Bronchial epithelial cell (primary cell): ENCODE measurements at regions not wholly inside any gene's neighbourhood (a gene's known extent, or its start where the extent isn't known, plus 50 kb on each side); places are given as distances from the start of the nearest gene placed in this dataset.

ENCODE experiments used
- DNase-seq: peaks from one replicate; pipeline ENCODE4 v3.0.0-alpha.2; 2010; ENCODE audit warnings: low read depth
- FAIRE-seq: peaks from 2 replicates; lab custom pipeline; 2011; peaks lifted over from hg19 to GRCh38; lab: Jason Lieb, UNC
- H3K27me3 ChIP-seq: 2 replicates; pipeline ENCODE4 v1.5.1; 2011; ENCODE audit warnings: low read length; ENCODE audit not compliant: control insufficient read depth, insufficient read depth
- H3K36me3 ChIP-seq: 2 replicates; pipeline ENCODE4 v1.5.1; 2011; ENCODE audit warnings: low read length; ENCODE audit not compliant: control insufficient read depth, insufficient read depth
- H3K4me3 ChIP-seq: 2 replicates; pipeline ENCODE4 v1.5.1; 2011; ENCODE audit warnings: mild to moderate bottlenecking, low read depth, low read length, control low read depth
- TF ChIP-seq, protein P1 (sequence below): IDR thresholded peaks from 2 replicates; pipeline ENCODE4 v1.5.1; 2011; ENCODE audit warnings: mild to moderate bottlenecking, moderate library complexity, low read length, control low read depth, inconsistent platforms; ENCODE audit not compliant: insufficient read depth, severe bottlenecking

DNA sequence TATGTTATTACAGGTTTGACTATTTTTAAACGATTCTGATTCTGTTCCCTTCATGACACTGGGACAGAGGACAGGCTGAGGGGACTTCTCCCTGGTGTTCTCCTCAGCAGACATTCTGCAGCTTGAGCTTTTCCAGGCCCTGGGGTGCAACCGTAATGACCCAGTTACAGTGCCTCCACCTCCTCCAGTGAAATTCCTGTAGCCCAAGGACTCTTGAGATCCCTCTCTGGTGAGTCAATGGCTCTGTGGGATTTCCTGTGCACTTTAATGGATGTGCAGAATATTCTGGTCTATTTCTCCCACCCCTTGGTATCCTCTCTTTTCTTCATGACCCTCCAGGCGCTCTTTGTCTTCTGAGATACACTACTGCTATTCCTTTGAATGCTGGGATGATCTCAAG is 319.3 kb downstream of the INHBA start:
- Histone ChIP-seq H3K4me3 (no peak overlapping the region), H3K36me3 (no peaks in the 10 kb centered on the region), H3K27me3 (no peaks in the 10 kb centered on the region)
- TF ChIP-seq, protein P1, sequence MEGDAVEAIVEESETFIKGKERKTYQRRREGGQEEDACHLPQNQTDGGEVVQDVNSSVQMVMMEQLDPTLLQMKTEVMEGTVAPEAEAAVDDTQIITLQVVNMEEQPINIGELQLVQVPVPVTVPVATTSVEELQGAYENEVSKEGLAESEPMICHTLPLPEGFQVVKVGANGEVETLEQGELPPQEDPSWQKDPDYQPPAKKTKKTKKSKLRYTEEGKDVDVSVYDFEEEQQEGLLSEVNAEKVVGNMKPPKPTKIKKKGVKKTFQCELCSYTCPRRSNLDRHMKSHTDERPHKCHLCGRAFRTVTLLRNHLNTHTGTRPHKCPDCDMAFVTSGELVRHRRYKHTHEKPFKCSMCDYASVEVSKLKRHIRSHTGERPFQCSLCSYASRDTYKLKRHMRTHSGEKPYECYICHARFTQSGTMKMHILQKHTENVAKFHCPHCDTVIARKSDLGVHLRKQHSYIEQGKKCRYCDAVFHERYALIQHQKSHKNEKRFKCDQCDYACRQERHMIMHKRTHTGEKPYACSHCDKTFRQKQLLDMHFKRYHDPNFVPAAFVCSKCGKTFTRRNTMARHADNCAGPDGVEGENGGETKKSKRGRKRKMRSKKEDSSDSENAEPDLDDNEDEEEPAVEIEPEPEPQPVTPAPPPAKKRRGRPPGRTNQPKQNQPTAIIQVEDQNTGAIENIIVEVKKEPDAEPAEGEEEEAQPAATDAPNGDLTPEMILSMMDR, result no peak
- DNase-seq, result no peak
- FAIRE-seq, result no peak

DNA sequence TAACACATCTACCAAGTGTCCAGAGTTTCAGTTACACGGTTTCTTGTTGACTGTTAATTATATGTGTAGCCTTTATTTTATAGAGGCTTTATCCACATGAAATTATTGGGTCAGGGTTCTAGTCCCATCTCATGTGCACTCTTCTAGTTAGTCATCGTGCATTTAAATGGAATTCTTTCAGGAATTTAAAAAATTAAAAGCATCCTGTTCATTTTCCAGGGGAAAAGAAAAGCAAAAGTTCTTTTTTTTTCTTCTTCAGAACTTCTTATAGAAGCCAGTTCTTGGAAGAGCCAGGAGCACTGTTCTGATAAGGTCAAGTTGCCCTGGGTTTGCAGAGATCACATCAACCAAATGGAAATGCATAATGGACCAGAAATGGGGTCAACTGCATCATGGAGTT is 324.7 kb downstream of the INHBA start:
- Histone ChIP-seq H3K27me3 (no peaks in the 10 kb centered on the region), H3K36me3 (no peaks in the 10 kb centered on the region), H3K4me3 (no peak overlapping the region)
- DNase-seq (no peak), FAIRE-seq (no peak)
- TF ChIP-seq, protein P1, result no peak

DNA sequence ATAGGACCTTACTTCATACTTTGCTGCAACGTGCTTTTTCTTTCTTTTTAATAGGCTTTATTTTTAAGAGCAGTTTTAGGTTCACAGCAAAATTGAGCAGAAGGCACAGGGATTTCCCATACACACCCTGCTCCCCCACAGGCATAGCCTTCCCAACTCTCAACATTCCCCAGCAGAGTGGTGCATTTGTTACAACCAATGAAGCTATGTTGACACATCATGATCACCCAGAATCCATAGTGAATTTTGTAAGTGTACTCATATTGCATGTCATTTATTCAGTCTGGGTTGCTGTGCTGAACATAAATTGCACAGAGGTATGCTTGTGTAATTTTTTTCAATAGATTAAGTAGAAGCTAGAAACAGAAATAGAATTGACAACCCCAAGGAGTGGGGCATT is 327.3 kb downstream of the INHBA start:
- TF ChIP-seq, protein P1, result no peak
- Histone ChIP-seq H3K27me3 (no peaks in the 10 kb centered on the region), H3K36me3 (no peaks in the 10 kb centered on the region), H3K4me3 (no peak overlapping the region)
- no peak for DNase-seq
- FAIRE-seq, result no peak

DNA sequence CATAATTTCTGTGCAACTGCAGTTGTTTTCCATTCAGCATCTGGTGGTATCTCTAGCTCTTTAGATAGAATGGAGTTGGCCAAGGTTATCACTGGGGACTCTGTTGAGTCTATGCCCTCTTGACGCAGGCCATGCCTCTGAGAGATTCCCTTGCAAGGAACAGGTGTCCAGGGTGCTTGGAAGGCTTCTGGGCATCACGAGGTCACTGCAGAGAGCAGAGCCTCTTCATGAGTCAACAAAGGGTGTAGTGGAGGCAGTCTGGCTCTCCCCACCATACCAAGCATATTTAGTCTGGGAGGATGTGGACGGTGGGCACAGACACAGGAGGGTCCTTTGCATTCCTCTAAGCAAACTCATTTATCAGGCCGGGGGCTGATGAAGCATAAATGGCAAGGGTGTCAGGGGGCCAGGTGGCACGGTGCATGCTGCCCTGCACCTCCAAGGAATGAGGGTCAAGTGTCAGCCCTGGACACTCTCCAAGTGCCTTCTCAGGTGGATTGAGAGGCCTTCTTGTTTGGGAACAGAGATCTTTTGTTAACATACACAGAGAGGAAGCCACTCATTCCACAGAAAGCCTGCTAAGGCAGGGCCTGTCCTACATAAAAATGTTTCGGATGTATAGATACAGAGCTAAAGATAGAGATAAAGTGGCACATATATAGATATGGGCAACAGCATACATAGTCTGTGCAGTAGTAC is 328.6 kb downstream of the INHBA start:
- Histone ChIP-seq H3K4me3 (no peak overlapping the region), H3K27me3 (no peaks in the 10 kb centered on the region), H3K36me3 (no peaks in the 10 kb centered on the region)
- TF ChIP-seq, protein P1, result no peak
- FAIRE-seq, result no peak
- no peak for DNase-seq

DNA sequence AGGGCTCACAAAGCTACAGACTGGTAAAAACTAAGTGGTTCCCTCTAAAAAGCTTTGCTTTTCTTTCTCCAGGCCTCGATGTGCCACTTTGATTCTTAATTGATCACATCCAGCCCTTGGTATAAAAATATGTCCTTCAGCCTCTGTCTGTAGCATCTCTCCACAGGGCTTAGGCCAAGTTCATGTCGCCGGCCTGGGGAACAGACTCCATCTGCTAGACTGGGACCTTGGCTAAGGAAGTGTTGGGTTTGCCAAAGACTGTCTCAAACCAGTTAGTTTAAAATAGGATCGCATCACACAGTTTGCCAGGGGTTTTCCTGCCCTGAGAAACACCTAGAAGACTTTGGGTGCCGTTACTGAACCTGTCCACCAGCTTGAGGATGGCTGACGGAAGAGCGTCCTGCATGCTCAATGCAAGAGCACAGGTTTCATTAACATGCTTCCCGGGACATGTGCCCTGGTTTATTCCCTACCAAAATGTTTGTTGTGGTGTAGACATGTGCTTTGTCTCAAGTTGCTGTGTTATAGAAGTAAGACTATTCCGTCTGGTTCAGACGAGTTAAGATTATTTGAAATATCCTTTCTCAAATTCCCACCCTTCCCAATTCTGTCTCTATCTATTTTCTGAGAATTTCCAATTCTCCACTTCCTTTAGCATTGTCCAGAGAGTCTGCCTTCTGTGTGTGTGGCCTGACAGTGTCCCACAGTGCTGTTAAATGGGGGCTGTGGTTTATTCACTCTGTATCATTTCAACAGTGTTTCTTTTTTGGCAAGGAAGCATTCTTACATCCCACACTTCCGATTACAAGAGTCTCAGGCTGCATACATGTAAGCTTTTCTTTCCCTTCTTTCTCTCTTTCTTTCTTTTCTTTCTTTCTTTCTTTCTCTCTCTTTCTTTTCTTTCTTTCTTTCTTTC is 334.7 kb downstream of the INHBA start:
- TF ChIP-seq, protein P1, result no peak
- no peak overlapping the region for H3K4me3 ChIP-seq
- H3K27me3 ChIP-seq, result no peaks in the 10 kb centered on the region
- no peaks in the 10 kb centered on the region for H3K36me3 ChIP-seq
- no peak for DNase-seq
- FAIRE-seq, result no peak
